BE2C (cell line): ENCODE measurements at regions not wholly inside any gene's neighbourhood (a gene's known extent, or its start where the extent isn't known, plus 50 kb on each side); places are given as distances from the start of the nearest gene placed in this dataset.
"Not testable (repeated sequence)": the region's sequence is repeated elsewhere in the genome, so short reads cannot be mapped to it uniquely, and the experiment has no call there.

ENCODE experiments used
- DNase-seq: peaks from one replicate; pipeline ENCODE4 v3.0.0-alpha.2; 2020
- H3K27me3 ChIP-seq: fragments of 250-450 bp; sonication (Bioruptor Pico); 2 replicates; pipeline ENCODE4 v1.5.1; 2020; ENCODE audit warnings: mild to moderate bottlenecking
- H3K36me3 ChIP-seq: fragments of 250-450 bp; sonication (Bioruptor Pico); 2 replicates; pipeline ENCODE4 v1.5.1; 2020; ENCODE audit warnings: mild to moderate bottlenecking
- H3K4me1 ChIP-seq: fragments of 250-450 bp; sonication (Bioruptor Pico); 2 replicates; pipeline ENCODE4 v1.5.1; 2020
- H3K4me3 ChIP-seq: 2 replicates; pipeline ENCODE4 v1.5.1; 2011; ENCODE audit warnings: low read depth, low read length
- H3K9me3 ChIP-seq: fragments of 250-450 bp; sonication (Bioruptor Pico); 2 replicates; pipeline ENCODE4 v1.5.1; 2020
- TF ChIP-seq, protein P1 (sequence below): IDR thresholded peaks from 2 replicates; pipeline ENCODE4 v1.5.1; 2012; ENCODE audit warnings: mild to moderate bottlenecking, low read depth, low read length

DNA sequence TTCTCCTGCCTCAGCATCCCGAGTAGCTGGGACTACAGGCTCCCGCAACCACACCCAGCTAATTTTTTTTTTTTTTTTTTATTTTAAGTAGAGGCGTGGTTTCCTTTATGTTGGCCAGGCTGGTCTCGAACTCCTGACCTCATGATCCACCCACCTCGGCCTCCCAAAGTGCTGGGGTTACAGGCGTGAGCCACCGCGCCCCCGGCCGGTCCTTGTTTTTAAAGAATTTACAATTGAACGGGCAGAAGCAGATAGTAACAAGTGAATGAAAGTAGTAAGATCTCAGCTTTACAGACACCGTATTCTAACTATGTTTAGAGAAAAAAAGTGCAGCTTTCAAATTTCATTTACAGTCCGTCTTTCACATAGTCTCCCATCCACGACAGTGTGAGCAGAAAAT, 112.5 kb upstream of the VWC2 start:
- Histone ChIP-seq H3K9me3 (no peaks in the 10 kb centered on the region), H3K4me1 (no peaks in the 10 kb centered on the region), H3K27me3 (no peaks in the 10 kb centered on the region), H3K4me3 (no peak overlapping the region), H3K36me3 (no peaks in the 10 kb centered on the region)
- TF ChIP-seq, protein P1, sequence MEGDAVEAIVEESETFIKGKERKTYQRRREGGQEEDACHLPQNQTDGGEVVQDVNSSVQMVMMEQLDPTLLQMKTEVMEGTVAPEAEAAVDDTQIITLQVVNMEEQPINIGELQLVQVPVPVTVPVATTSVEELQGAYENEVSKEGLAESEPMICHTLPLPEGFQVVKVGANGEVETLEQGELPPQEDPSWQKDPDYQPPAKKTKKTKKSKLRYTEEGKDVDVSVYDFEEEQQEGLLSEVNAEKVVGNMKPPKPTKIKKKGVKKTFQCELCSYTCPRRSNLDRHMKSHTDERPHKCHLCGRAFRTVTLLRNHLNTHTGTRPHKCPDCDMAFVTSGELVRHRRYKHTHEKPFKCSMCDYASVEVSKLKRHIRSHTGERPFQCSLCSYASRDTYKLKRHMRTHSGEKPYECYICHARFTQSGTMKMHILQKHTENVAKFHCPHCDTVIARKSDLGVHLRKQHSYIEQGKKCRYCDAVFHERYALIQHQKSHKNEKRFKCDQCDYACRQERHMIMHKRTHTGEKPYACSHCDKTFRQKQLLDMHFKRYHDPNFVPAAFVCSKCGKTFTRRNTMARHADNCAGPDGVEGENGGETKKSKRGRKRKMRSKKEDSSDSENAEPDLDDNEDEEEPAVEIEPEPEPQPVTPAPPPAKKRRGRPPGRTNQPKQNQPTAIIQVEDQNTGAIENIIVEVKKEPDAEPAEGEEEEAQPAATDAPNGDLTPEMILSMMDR = no peak
- DNase-seq = no peak

DNA sequence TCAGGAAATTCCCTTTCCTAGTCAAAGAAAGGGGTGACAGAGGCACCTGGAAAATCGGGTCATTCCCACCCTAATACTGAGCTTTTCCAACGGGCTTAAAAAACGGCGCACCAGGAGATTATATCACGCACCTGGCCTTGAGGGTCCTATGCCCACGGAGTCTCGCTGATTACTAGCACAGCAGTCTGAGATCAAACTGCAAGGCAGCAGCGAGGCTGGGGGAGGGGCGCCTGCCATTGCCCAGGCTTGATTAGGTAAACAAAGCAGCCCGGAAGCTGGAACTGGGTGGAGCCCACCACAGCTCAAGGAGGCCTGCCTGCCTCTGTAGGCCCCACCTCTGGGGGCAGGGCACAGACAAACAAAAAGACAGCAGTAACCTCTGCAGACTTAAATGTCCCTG, 107.5 kb upstream of the VWC2 start:
- not testable (repeated sequence) for H3K27me3 ChIP-seq, H3K4me1 ChIP-seq, H3K36me3 ChIP-seq, H3K4me3 ChIP-seq, H3K9me3 ChIP-seq, DNase-seq

DNA sequence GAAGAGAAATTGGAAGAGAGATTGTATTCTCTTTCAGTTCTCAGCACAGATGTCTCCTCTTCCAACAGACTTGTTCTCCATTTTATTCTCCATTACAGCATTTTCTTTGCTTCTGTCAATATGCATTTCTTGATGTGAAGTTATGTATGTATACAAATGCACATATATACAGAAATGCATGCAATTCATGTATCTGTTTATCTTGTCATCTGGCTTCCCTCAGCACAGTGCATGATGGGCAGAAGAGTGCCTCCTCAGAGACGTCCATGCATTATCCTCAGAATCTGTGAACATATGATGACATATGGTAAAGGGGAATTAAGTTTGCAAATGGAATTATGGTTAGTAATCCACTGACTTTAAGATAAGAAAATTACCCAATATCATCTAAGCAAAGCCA, 106.7 kb upstream of the VWC2 start:
- no peaks in the 10 kb centered on the region for H3K36me3 ChIP-seq
- no peak for DNase-seq
- H3K4me3 ChIP-seq = no peak overlapping the region
- no peaks in the 10 kb centered on the region for H3K9me3 ChIP-seq
- H3K27me3 ChIP-seq = no peaks in the 10 kb centered on the region
- no peaks in the 10 kb centered on the region for H3K4me1 ChIP-seq
- TF ChIP-seq, protein P1 = no peak

DNA sequence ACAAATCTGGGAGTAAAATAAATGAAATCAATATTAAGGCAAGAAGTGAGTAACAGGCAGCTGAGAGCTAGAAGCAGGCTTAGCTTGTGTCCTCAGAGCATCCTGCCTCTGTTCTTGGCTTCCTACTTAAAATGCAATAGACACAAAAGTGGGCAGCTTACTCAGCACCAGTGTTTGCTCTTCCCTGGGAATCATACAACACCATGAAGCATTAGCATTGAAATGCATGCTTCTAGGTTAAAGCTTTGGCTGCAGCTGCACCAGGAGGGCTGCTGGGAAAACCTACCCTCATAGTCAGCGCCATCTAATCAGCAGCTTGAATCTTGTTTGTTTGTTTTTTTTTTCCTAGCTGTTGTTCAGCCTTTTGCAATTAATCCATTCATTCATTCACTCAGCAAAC, 104.2 kb upstream of the VWC2 start:
- H3K36me3 ChIP-seq = no peaks in the 10 kb centered on the region
- no peaks in the 10 kb centered on the region for H3K4me1 ChIP-seq
- H3K4me3 ChIP-seq = no peak overlapping the region
- H3K27me3 ChIP-seq = no peaks in the 10 kb centered on the region
- TF ChIP-seq, protein P1 = no peak
- no peaks in the 10 kb centered on the region for H3K9me3 ChIP-seq
- no peak for DNase-seq

DNA sequence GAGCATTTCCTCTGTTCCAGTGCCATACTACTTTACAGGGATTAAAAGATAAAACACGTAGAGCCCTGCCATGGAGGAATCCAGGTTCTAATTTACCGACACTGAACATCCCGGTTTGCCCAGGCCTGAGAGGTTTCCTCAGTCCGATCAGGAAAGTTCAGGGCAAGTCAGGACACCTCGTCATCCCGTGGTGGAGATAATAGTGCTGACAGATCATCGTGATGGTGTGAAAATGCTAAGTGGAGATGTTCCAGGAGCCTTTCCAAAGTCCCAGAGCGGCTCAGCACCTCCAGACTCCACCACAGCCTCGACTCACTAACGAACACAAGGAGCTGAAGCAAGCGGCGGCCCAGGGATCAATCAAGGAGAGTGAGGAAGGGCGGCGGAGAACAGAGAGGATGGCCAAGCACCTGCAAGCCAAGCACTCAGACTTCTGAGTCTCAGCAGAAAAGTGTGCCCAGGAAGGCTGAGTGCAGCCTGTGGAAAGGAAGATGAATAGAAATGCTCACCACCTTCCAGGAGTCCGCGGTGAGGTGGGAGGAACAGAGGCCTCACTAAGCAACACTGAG, 103.7 kb upstream of the VWC2 start:
- no peaks in the 10 kb centered on the region for H3K9me3 ChIP-seq
- TF ChIP-seq, protein P1 = no peak
- H3K27me3 ChIP-seq = no peaks in the 10 kb centered on the region
- DNase-seq = no peak
- no peak overlapping the region for H3K4me3 ChIP-seq
- H3K36me3 ChIP-seq = no peaks in the 10 kb centered on the region
- no peaks in the 10 kb centered on the region for H3K4me1 ChIP-seq

DNA sequence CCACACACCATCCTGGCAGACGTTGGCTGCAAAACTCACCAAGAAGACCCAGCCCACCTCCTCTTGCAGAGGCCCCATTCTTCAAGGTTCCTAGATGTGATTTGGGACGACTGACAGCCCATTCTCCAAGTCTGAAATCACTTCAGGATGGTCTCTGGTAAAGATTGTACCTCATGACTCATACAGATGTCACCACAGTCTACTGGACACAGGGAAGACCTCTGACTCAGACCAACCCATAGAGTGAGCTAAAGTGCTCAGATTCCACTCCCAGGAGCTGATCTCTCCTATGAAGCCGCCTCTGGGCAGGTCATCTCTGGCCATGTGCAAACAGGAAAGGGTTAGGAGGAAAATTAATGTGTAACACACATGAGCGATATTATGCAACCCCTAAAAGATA, 102.4 kb upstream of the VWC2 start:
- H3K4me3 ChIP-seq = no peak overlapping the region
- H3K27me3 ChIP-seq = no peaks in the 10 kb centered on the region
- H3K36me3 ChIP-seq = no peaks in the 10 kb centered on the region
- DNase-seq = no peak
- H3K9me3 ChIP-seq = no peaks in the 10 kb centered on the region
- no peaks in the 10 kb centered on the region for H3K4me1 ChIP-seq
- TF ChIP-seq, protein P1 = no peak

DNA sequence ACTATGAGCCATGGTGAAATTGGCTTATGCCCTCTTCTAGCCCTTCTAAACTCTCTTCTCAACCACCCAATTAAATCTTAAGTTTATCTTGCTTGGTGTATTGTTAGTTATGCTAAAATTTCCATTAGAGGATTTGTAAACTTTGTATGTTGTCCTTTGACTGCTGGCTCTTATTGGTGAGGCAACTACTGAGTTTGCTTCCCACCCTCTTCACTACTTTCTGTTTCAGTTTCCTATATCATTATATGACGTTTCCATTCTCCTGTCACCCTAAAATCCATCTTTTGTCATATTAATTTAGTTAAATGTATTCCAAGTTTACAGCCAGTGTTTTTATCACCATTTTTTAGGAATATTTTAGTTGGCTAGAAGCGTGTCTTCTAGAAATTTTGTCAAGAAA, 80.9 kb upstream of the VWC2 start:
- no peak for DNase-seq
- Histone ChIP-seq H3K4me3 (no peak overlapping the region), H3K36me3 (no peaks in the 10 kb centered on the region), H3K4me1 (no peaks in the 10 kb centered on the region), H3K27me3 (no peaks in the 10 kb centered on the region), H3K9me3 (no peaks in the 10 kb centered on the region)
- TF ChIP-seq, protein P1 = no peak
